Fibroblast of peridontal ligament (primary cell): ENCODE measurements at regions not wholly inside any gene's neighbourhood (a gene's known extent, or its start where the extent isn't known, plus 50 kb on each side); places are given as distances from the start of the nearest gene placed in this dataset.
"Not testable (repeated sequence)": the region's sequence is repeated elsewhere in the genome, so short reads cannot be mapped to it uniquely, and the experiment has no call there.

Experiments
- DNase-seq: peaks from one replicate; pipeline ENCODE4 v3.0.0-alpha.2; 2010; ENCODE audit errors: extremely low read depth

DNA sequence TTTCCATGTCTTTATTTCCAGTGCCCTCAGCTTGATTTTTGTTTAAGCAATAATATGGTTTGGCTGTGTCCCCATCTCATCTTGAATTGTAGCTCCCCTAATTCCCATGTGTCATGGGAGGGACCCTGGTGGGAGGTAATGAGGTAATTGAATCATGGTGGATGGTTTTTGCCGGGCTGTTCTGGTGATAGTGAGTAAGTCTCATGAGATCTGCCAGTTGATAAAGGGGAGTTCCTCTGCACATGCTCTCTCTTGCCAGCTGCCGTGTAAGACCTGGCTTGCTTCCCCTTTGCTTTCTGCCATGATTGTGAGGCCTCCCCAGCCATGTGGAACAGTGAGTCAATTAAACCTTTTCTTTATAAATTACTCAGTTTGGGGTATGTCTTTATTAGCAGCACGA, 559.6 kb upstream of the ADAMTS5 start:
- DNase-seq: peak; percentile 52

DNA sequence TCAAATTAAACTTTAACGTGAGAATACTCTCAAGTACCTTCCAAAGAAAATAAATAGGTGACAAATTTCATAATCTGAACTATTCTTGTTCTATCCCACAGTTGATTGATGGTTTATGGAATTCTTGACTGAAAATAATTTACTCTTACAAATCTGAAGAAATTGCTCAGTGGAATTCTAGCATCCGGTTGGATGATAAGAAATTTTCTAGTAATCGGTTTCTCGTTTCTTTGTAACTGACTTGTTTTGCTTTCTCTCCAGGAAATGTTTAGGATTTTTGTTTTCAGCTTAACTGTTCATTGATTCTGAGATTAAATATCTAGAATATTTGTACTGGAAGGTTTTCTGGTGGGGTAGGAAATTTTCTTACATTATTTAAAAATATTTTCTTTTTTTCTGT, 558.9 kb upstream of the ADAMTS5 start:
- DNase-seq: no peak

GRCh38 chr21:27519361-27519760, 552.5 kb upstream of the ADAMTS5 start:
- peak; percentile 94 for DNase-seq

- not testable (repeated sequence) for DNase-seq
Measured at GRCh38 chr21:27517177-27517576, 550.3 kb upstream of the ADAMTS5 start.

GRCh38 chr21:27515676-27516075, 548.8 kb upstream of the ADAMTS5 start:
- DNase-seq: no peak

GRCh38 chr21:27513825-27514224, 546.9 kb upstream of the ADAMTS5 start:
- DNase-seq: no peak

GRCh38 chr21:27513016-27513415, 546.1 kb upstream of the ADAMTS5 start:
- peak; percentile 81 for DNase-seq

DNA sequence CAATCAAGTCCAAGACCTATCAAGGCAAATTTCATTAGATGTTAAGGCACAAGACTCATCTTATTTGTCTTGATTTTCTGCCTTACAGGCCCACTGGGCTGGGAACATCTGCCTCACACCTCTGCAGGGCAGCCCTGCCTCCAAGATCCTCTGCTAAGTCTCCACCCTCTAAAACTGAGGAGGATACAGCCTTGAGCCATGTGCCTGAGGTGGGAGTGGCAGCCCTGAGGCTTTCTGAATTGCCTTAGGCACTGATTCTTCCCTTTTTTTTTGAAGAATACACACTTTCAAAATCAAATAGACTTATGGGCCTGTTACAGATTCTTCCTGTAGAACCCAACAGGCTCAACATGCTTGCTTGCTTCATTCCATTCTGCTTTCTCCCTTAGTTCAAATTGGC, 544.3 kb upstream of the ADAMTS5 start:
- DNase-seq: no peak

DNA sequence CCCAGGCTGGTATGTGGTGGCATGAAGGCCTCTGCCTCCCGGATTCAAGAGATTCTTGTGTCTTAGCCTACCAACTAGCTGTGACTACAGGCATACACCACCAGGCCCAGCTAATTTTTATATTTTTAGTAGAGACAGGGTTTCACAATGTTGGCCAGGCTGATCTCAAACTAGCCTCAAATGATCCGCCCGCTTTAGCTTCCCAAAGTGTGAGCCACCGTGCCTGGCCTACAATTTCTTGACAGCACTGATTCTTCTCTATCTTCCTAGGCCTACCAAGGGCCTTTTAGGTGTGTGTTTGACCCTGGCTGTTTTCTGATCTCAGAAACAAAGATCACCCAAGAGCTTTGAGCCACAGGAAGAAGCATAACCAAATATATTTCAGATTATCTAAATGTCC, 540.8 kb upstream of the ADAMTS5 start:
- no peak for DNase-seq

DNA sequence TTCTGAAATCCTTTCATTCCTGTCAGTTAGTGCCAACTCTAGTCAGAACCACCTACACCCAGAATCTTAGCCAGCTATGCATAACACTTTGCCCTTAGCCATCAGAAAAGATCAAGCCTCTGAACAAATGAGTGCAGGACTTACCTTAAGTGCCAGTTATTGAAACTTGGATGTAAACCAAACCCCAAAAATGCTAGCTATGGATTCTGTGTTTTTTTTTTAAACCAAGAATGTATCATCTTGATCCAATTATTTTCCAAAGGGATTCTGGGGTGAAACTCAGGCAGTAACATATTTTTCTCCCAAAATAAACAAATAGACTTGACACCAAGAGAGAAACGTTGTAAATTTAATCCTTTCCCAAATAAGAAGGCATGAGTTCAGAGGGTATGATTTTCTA, 538.6 kb upstream of the ADAMTS5 start:
- DNase-seq: peak; percentile 97

GRCh38 chr21:27502801-27503200, 535.9 kb upstream of the ADAMTS5 start:
- no peak for DNase-seq

- no peak for DNase-seq
Measured at GRCh38 chr21:27498025-27498424, 531.1 kb upstream of the ADAMTS5 start.

- DNase-seq: no peak
Measured at GRCh38 chr21:27495836-27496235, 528.9 kb upstream of the ADAMTS5 start.

- DNase-seq: no peak
Measured at GRCh38 chr21:27493542-27493941, 526.7 kb upstream of the ADAMTS5 start.

- DNase-seq: peak; percentile 79
Measured at GRCh38 chr21:27487676-27488075, 520.8 kb upstream of the ADAMTS5 start.

DNA sequence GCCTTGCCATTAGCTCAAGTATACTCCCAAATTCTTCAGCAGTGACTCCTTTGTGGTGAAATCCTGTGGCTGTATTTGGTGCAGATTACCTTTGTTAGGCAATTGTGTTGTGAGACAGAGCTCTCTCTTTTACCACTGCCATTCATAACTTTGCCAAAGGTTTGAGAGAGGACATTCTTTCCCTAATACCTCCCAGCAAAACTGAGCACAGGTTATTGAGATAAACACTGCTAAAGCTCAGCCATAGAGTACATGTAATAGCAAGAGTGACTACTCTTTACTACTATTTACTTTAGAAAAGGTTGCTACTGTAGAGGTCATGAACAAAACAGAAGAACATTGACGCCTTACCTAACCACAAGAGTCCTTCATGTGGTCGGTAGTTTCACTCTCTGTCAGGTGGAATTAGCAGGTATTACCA, 514.0 kb upstream of the ADAMTS5 start:
- peak; percentile 76 for DNase-seq

GRCh38 chr21:27477296-27477695, 510.4 kb upstream of the ADAMTS5 start:
- peak; percentile 68 for DNase-seq

DNA sequence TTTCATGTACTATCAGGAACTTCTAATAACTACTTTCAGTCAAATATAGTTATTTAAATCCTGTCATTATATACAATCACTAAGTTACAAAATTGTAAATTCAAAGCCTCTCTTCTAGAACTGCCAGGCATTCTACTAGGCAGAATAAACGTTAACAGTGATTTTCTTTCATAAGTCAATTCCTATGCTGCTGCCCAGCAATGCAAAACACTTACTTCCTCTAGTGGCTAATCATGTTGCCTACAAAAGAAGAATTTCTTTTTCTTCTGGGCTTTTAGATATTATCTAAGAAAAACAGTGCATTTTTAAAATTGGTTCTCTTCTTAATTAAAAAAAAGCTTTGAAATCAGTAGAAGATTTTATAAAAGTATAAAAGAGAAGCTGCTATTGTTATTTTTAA, 509.8 kb upstream of the ADAMTS5 start:
- peak; percentile 84 for DNase-seq

- DNase-seq: no peak
Measured at GRCh38 chr21:27475363-27475955, 508.6 kb upstream of the ADAMTS5 start.

- DNase-seq: no peak
Measured at GRCh38 chr21:27467366-27467765, 500.5 kb upstream of the ADAMTS5 start.

- no peak for DNase-seq
Measured at GRCh38 chr21:27466140-27466539, 499.3 kb upstream of the ADAMTS5 start.

DNA sequence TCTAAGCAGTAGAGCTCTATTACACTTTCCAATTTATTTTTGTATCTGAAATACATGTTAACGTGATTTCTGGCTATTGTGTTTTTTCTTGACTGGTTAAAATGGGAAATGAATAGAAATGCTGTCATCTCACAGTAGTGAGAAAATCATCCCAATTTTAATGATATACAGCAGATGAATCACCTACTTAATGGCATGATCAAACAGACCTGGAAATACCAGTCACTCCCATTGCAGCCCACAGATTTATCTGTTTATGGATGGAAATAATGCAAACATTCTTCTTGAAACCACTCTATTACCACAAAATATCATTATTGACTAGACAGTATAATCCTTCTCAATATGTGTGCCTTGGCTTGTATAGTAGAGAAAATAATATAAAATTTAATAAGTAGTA, 497.8 kb upstream of the ADAMTS5 start:
- no peak for DNase-seq

GRCh38 chr21:27462726-27463125, 495.8 kb upstream of the ADAMTS5 start:
- no peak for DNase-seq

DNA sequence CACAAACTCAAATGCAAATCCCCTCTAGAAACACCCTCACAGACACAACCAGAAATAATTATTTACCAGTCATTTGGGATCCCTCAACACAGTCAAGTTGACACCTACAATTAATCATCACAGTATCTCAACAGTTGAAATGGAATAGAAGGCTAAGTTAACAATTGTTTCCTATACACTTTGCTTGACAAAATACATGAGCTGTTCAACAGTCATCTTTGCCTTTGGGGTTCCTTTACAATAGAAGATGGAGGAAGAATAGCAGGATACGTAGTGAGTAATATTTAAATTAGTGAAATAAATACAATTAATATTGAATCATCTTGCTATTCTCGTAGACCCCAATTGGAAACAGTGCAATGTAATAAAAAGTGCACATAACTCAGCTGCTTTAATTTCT, 487.3 kb upstream of the ADAMTS5 start:
- no peak for DNase-seq
